NCI-H1417 treated with DMSO at 0.1 percent for 48 hours (cell line): ENCODE measurements at regions not wholly inside any gene's neighbourhood (a gene's known extent, or its start where the extent isn't known, plus 50 kb on each side); places are given as distances from the start of the nearest gene placed in this dataset.

Experiments used
- DNase-seq: peaks from one replicate; lab custom pipeline; 2025; lab: John Stamatoyannopoulos, UW

GRCh38 chr10:7478727-7479457, 68.1 kb upstream of the SFMBT2 start:
- no peak for DNase-seq

- no peak for DNase-seq
Observed at GRCh38 chr10:7477538-7478334, 66.9 kb upstream of the SFMBT2 start.

GRCh38 chr10:7475939-7476338, 65.1 kb upstream of the SFMBT2 start:
- DNase-seq, result peak; percentile 16

GRCh38 chr10:7475046-7475911, 64.4 kb upstream of the SFMBT2 start:
- peak; percentile 46 for DNase-seq

- no peak for DNase-seq
Observed at GRCh38 chr10:7474388-7474787, 63.6 kb upstream of the SFMBT2 start.

- DNase-seq, result no peak
Observed at GRCh38 chr10:7473474-7473873, 62.6 kb upstream of the SFMBT2 start.

GRCh38 chr10:7471720-7472367, 61.0 kb upstream of the SFMBT2 start:
- peak; percentile 2 for DNase-seq

GRCh38 chr10:7470371-7470770, 59.5 kb upstream of the SFMBT2 start:
- DNase-seq, result no peak

- DNase-seq, result no peak
Observed at GRCh38 chr10:7467031-7467667, 56.3 kb upstream of the SFMBT2 start.

- no peak for DNase-seq
Observed at GRCh38 chr10:7464691-7465090, 53.9 kb upstream of the SFMBT2 start.
